ENCODE measurements at regions not wholly inside any gene's neighbourhood (a gene's known extent, or its start where the extent isn't known, plus 50 kb on each side); places are given as distances from the start of the nearest gene placed in this dataset.
"Not testable (repeated sequence)": the region's sequence is repeated elsewhere in the genome, so short reads cannot be mapped to it uniquely, and the experiment has no call there.

GRCh38 chr5:112112346-112112745 lies 306.7 kb downstream of the EPB41L4A start:
- DNase-seq, result no peak

GRCh38 chr5:112109331-112110007 lies 309.6 kb downstream of the EPB41L4A start:
- peak; percentile 22 for DNase-seq

- DNase-seq, result no peak
Measured at GRCh38 chr5:112106878-112107277, 312.2 kb downstream of the EPB41L4A start.

- DNase-seq, result no peak
Measured at GRCh38 chr5:112097768-112098167, 321.3 kb downstream of the EPB41L4A start.

GRCh38 chr5:112087222-112087621 lies 330.2 kb upstream of the NREP start:
- DNase-seq, result no peak

- DNase-seq, result no peak
Measured at GRCh38 chr5:112086740-112087139, 329.7 kb upstream of the NREP start.

- DNase-seq, result no peak
Measured at GRCh38 chr5:112084149-112084548, 327.2 kb upstream of the NREP start.

- DNase-seq, result no peak
Measured at GRCh38 chr5:112083623-112084022, 326.6 kb upstream of the NREP start.

GRCh38 chr5:112077180-112077579 lies 320.2 kb upstream of the NREP start:
- peak; percentile 54 for DNase-seq

- DNase-seq, result no peak
Measured at GRCh38 chr5:112070022-112070421, 313.0 kb upstream of the NREP start.

GRCh38 chr5:112069329-112069728 lies 312.3 kb upstream of the NREP start:
- DNase-seq, result no peak

- no peak for DNase-seq
Measured at GRCh38 chr5:112068593-112068992, 311.6 kb upstream of the NREP start.

- no peak for DNase-seq
Measured at GRCh38 chr5:112065781-112066180, 308.8 kb upstream of the NREP start.

GRCh38 chr5:112064956-112065355 lies 308.0 kb upstream of the NREP start:
- no peak for DNase-seq

- DNase-seq, result no peak
Measured at GRCh38 chr5:112064271-112064701, 307.3 kb upstream of the NREP start.

GRCh38 chr5:112063856-112064255 lies 306.9 kb upstream of the NREP start:
- DNase-seq, result no peak

- no peak for DNase-seq
Measured at GRCh38 chr5:112063191-112063590, 306.2 kb upstream of the NREP start.

- DNase-seq, result no peak
Measured at GRCh38 chr5:112062181-112062580, 305.2 kb upstream of the NREP start.

GRCh38 chr5:112061666-112062065 lies 304.7 kb upstream of the NREP start:
- no peak for DNase-seq

GRCh38 chr5:112059579-112060135 lies 302.7 kb upstream of the NREP start:
- peak; percentile 5 for DNase-seq

GRCh38 chr5:112049738-112050137 lies 292.7 kb upstream of the NREP start:
- DNase-seq, result no peak

- no peak for DNase-seq
Measured at GRCh38 chr5:112036206-112036605, 279.2 kb upstream of the NREP start.

GRCh38 chr5:112034421-112034979 lies 277.5 kb upstream of the NREP start:
- DNase-seq, result no peak

GRCh38 chr5:112026879-112027278 lies 269.9 kb upstream of the NREP start:
- DNase-seq, result not testable (repeated sequence)

All from fibroblast of skin of back (primary cell).